Kidney (tissue), 13 donors: ENCODE measurements at regions not wholly inside any gene's neighbourhood (a gene's known extent, or its start where the extent isn't known, plus 50 kb on each side); places are given as distances from the start of the nearest gene placed in this dataset.

Source experiments
- DNase-seq, 5 donors: peaks; one replicate each; pipeline ENCODE4 v3.0.0-alpha.2; 2013 to 2020
- FAIRE-seq: peaks from 2 replicates; lab custom pipeline; 2012; peaks lifted over from hg19 to GRCh38; lab: Jason Lieb, UNC
- H3K27ac ChIP-seq, 2 donors: one replicate each; pipeline ENCODE4 v1.7.0; 2013; ENCODE audit warnings: low read depth in 2 of 2, low read length in 2 of 2, inconsistent platforms in 1 of 2
- H3K27me3 ChIP-seq: one replicate; pipeline ENCODE4 v1.7.1; 2013; ENCODE audit warnings: low read length, inconsistent platforms; ENCODE audit not compliant: control insufficient read depth, insufficient read depth
- H3K36me3 ChIP-seq, 3 donors: one replicate each; pipeline versions ENCODE4 v1.7.0 to v1.7.1; 2013; ENCODE audit warnings: low read length in 3 of 3, control low read depth in 1 of 3, inconsistent platforms in 1 of 3; ENCODE audit not compliant: insufficient read depth in 3 of 3, control insufficient read depth in 2 of 3
- H3K4me1 ChIP-seq, 3 donors: one replicate each; pipeline versions ENCODE4 v1.7.0 to v1.7.1; 2013; ENCODE audit warnings: low read length in 3 of 3, inconsistent platforms in 1 of 3, low read depth in 1 of 3; ENCODE audit not compliant: control insufficient read depth in 2 of 3, insufficient read depth in 2 of 3
- H3K4me3 ChIP-seq, 3 donors: one replicate each; pipeline versions ENCODE4 v1.7.0 to v1.8.1; 2013; ENCODE audit warnings: low read length in 3 of 3, control low read depth in 1 of 3, inconsistent platforms in 1 of 3
- H3K9ac ChIP-seq, 3 donors: one replicate each; pipeline versions ENCODE4 v1.7.0 to v1.7.1; 2013; ENCODE audit warnings: low read length in 3 of 3, control low read depth in 1 of 3, inconsistent platforms in 1 of 3
- H3K9me3 ChIP-seq, 3 donors: one replicate each; pipeline versions ENCODE4 v1.7.0 to v1.7.1; 2013; ENCODE audit warnings: low read length in 3 of 3, control low read depth in 1 of 3, inconsistent platforms in 1 of 3; ENCODE audit not compliant: control insufficient read depth in 2 of 3, insufficient read depth in 1 of 3
- CTCF ChIP-seq: IDR thresholded peaks from 3 replicates; pipeline ENCODE4 v1.5.1; 2012; ENCODE audit warnings: mild to moderate bottlenecking, moderate library complexity, borderline replicate concordance; ENCODE audit not compliant: insufficient read depth; ENCODE audit errors: extremely low read depth
- intact Hi-C: fragments of 100-400 bp; cut with DNase I; formaldehyde crosslinking; loops from one replicate; pipeline ENCODE4 v1.11.1; 2022
- donor health status: control.
- donor health status: control.
- donor health status: control.
- donor health status: control.
- donor health status: control.
- donor health status: DM: yes; HTN: yes; CAD: no.
- donor health status: Normal renal cell carcinoma (clear cell type).

- intact Hi-C loops: no loop called here
- no peak overlapping the region for H3K4me3 ChIP-seq
- no peaks in the 10 kb centered on the region for H3K36me3 ChIP-seq
- no peaks in the 10 kb centered on the region for H3K9me3 ChIP-seq
- no peak for TF ChIP-seq CTCF
- H3K9ac ChIP-seq: no peak overlapping the region
- no peaks in the 10 kb centered on the region for H3K4me1 ChIP-seq
- no peaks in the 10 kb centered on the region for H3K27me3 ChIP-seq
- no peak for DNase-seq
- no peak for FAIRE-seq
- H3K27ac ChIP-seq: no peak overlapping the region
These were observed 542.2 kb upstream of the TBL1XR1 start for GRCh38 chr3:177739461-177739860.

GRCh38 chr3:177740254-177740653 lies 543.0 kb upstream of the TBL1XR1 start:
- FAIRE-seq (no peak), DNase-seq (no peak)
- intact Hi-C loops: no loop called here
- H3K27ac ChIP-seq: no peak overlapping the region
- no peaks in the 10 kb centered on the region for H3K4me1 ChIP-seq
- H3K9me3 ChIP-seq: no peaks in the 10 kb centered on the region
- H3K36me3 ChIP-seq: no peaks in the 10 kb centered on the region
- H3K9ac ChIP-seq: no peak overlapping the region
- no peak overlapping the region for H3K4me3 ChIP-seq
- H3K27me3 ChIP-seq: no peaks in the 10 kb centered on the region
- TF ChIP-seq CTCF: no peak

GRCh38 chr3:177742273-177742672 lies 545.0 kb upstream of the TBL1XR1 start:
- DNase-seq (no peak), FAIRE-seq (no peak)
- no peaks in the 10 kb centered on the region for H3K9me3 ChIP-seq
- TF ChIP-seq CTCF: no peak
- no peaks in the 10 kb centered on the region for H3K36me3 ChIP-seq
- no peaks in the 10 kb centered on the region for H3K4me1 ChIP-seq
- H3K27me3 ChIP-seq: no peaks in the 10 kb centered on the region
- intact Hi-C loops: no loop called here
- no peak overlapping the region for H3K4me3 ChIP-seq
- H3K27ac ChIP-seq: no peak overlapping the region
- no peak overlapping the region for H3K9ac ChIP-seq

GRCh38 chr3:177743173-177743890 lies 546.0 kb upstream of the TBL1XR1 start:
- FAIRE-seq (no peak), DNase-seq (no peak)
- TF ChIP-seq CTCF: no peak
- Histone ChIP-seq H3K9me3 (no peaks in the 10 kb centered on the region), H3K4me3 (no peak overlapping the region), H3K36me3 (no peaks in the 10 kb centered on the region), H3K27me3 (no peaks in the 10 kb centered on the region), H3K9ac (no peak overlapping the region), H3K27ac (no peak overlapping the region), H3K4me1 (no peaks in the 10 kb centered on the region)
- intact Hi-C loops: no loop called here
